GM12874 (cell line): ENCODE measurements at regions not wholly inside any gene's neighbourhood (a gene's known extent, or its start where the extent isn't known, plus 50 kb on each side); places are given as distances from the start of the nearest gene placed in this dataset.

Experiments used
- CTCF ChIP-seq: IDR thresholded peaks from 2 replicates; pipeline ENCODE4 v1.5.1; 2011; ENCODE audit warnings: low read depth, mild to moderate bottlenecking, control low read depth, low read length, moderate library complexity; ENCODE audit not compliant: insufficient read depth

DNA sequence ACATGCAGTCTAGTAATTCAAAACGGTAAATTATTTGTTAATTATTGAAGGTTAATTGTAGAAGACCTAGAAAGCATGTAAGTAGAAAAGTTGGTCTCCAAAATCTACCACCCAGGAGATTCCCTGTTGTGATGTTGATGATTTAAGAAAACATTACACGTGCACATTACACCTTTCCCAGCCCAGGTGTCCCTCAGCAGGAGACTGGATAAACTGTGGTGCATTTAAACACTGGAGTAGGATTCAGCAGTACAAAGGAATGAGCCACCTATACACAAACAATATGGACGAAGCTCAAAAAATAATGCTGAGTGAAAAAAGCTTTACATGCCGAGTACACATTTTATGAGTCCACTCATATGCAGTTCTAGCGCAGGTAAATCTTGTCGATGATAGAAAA is 109.0 kb upstream of the STARD3NL start:
- no peak for TF ChIP-seq CTCF

- TF ChIP-seq CTCF, result peak; percentile 53
Observed at GRCh38 chr7:38070718-38071117, 107.3 kb upstream of the STARD3NL start.

GRCh38 chr7:38086857-38087256 is 91.2 kb upstream of the STARD3NL start:
- no peak for TF ChIP-seq CTCF

GRCh38 chr7:38102507-38102906 is 75.5 kb upstream of the STARD3NL start:
- TF ChIP-seq CTCF, result no peak

- peak; percentile 44; the same call in 1 of the 2 replicates for TF ChIP-seq CTCF
Observed at GRCh38 chr7:38105874-38106483, 72.1 kb upstream of the STARD3NL start.

DNA sequence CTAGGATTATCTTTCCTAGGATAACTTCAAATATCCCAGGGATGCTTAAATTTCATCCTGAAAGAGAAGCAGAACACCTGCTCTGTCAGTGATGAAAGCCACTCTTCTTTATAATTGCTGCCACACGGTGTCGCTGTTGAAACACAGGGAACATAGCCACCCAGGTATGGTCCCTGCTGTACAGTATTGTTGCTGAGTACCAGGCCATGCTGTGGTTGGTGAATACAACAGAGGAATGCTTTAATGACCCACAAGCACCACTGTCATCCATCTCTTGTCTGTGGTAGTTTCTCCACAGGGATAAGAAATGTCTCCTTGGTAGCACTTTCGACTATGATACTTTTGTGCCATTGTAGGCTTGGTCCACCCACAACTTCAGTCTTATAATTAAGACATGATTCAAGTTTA is 70.6 kb upstream of the STARD3NL start:
- peak; percentile 72 for TF ChIP-seq CTCF

- TF ChIP-seq CTCF, result no peak
Observed at GRCh38 chr7:38112075-38112474, 66.0 kb upstream of the STARD3NL start.

GRCh38 chr7:38120076-38120475 is 58.0 kb upstream of the STARD3NL start:
- TF ChIP-seq CTCF, result no peak
